RPMI8226 (cell line): ENCODE measurements at regions not wholly inside any gene's neighbourhood (a gene's known extent, or its start where the extent isn't known, plus 50 kb on each side); places are given as distances from the start of the nearest gene placed in this dataset.
"Not testable (repeated sequence)": the region's sequence is repeated elsewhere in the genome, so short reads cannot be mapped to it uniquely, and the experiment has no call there.

Source experiments
- DNase-seq: peaks from one replicate; pipeline ENCODE4 v3.0.0-alpha.2; 2015

GRCh38 chr1:232183802-232184201 is 446.1 kb downstream of the SIPA1L2 start:
- DNase-seq: no peak

GRCh38 chr1:232183266-232183800 is 446.6 kb downstream of the SIPA1L2 start:
- DNase-seq: no peak

GRCh38 chr1:232182236-232182635 is 447.7 kb downstream of the SIPA1L2 start:
- no peak for DNase-seq

GRCh38 chr1:232180779-232181136 is 449.2 kb downstream of the SIPA1L2 start:
- DNase-seq: no peak

GRCh38 chr1:232179896-232180778 is 449.8 kb downstream of the SIPA1L2 start:
- peak; percentile 32 for DNase-seq

GRCh38 chr1:232178191-232178590 is 451.7 kb downstream of the SIPA1L2 start:
- no peak for DNase-seq

GRCh38 chr1:232177438-232177837 is 452.5 kb downstream of the SIPA1L2 start:
- no peak for DNase-seq

- no peak for DNase-seq
These were observed 453.7 kb downstream of the SIPA1L2 start for GRCh38 chr1:232176222-232176621.

- DNase-seq: peak; percentile 24
These were observed 455.6 kb downstream of the SIPA1L2 start for GRCh38 chr1:232174306-232174705.

- peak; percentile 40 for DNase-seq
These were observed 457.4 kb downstream of the SIPA1L2 start for GRCh38 chr1:232172563-232172962.

GRCh38 chr1:232170909-232171308 is 459.0 kb downstream of the SIPA1L2 start:
- DNase-seq: no peak

GRCh38 chr1:232169436-232169835 is 460.5 kb downstream of the SIPA1L2 start:
- no peak for DNase-seq

GRCh38 chr1:232168508-232168907 is 461.4 kb downstream of the SIPA1L2 start:
- DNase-seq: no peak

- DNase-seq: peak; percentile 77
These were observed 463.0 kb downstream of the SIPA1L2 start for GRCh38 chr1:232166942-232167341.

GRCh38 chr1:232164078-232164963 is 465.6 kb downstream of the SIPA1L2 start:
- no peak for DNase-seq

GRCh38 chr1:232163533-232163932 is 466.4 kb downstream of the SIPA1L2 start:
- no peak for DNase-seq

- DNase-seq: no peak
These were observed 467.9 kb downstream of the SIPA1L2 start for GRCh38 chr1:232162001-232162400.

GRCh38 chr1:232158558-232158957 is 471.4 kb downstream of the SIPA1L2 start:
- not testable (repeated sequence) for DNase-seq

- not testable (repeated sequence) for DNase-seq
These were observed 473.9 kb downstream of the SIPA1L2 start for GRCh38 chr1:232156070-232156469.

- no peak for DNase-seq
These were observed 476.3 kb downstream of the SIPA1L2 start for GRCh38 chr1:232153652-232154051.

GRCh38 chr1:232150770-232151548 is 479.0 kb downstream of the SIPA1L2 start:
- DNase-seq: no peak
